Trophoblast cell (in vitro differentiated cells and primary cell): ENCODE measurements at regions not wholly inside any gene's neighbourhood (a gene's known extent, or its start where the extent isn't known, plus 50 kb on each side); places are given as distances from the start of the nearest gene placed in this dataset.

Experiments
- DNase-seq, 2 donors: peaks; one replicate each; pipeline ENCODE4 v3.0.0-alpha.2; 2016
- H2AFZ ChIP-seq: 2 replicates; pipeline ENCODE4 v1.6.1; 2013; ENCODE audit warnings: low read length, moderate library complexity, mild to moderate bottlenecking; ENCODE audit not compliant: insufficient read depth, poor library complexity
- H2AK5ac ChIP-seq: 2 replicates; pipeline ENCODE4 v1.6.1; 2013; ENCODE audit warnings: mild to moderate bottlenecking, low read length
- H2BK120ac ChIP-seq: 2 replicates; pipeline ENCODE4 v1.6.1; 2013; ENCODE audit warnings: low read length, mild to moderate bottlenecking, moderate library complexity; ENCODE audit not compliant: insufficient read depth, poor library complexity
- H2BK12ac ChIP-seq: 2 replicates; pipeline ENCODE4 v1.6.1; 2013; ENCODE audit warnings: mild to moderate bottlenecking, low read length, moderate library complexity
- H2BK5ac ChIP-seq: 2 replicates; pipeline ENCODE4 v1.6.1; 2013; ENCODE audit warnings: low read length, low read depth, moderate library complexity, mild to moderate bottlenecking; ENCODE audit not compliant: poor library complexity
- H3K14ac ChIP-seq: 2 replicates; pipeline ENCODE4 v1.6.1; 2013; ENCODE audit warnings: mild to moderate bottlenecking, low read length
- H3K18ac ChIP-seq: 2 replicates; pipeline ENCODE4 v1.6.1; 2013; ENCODE audit warnings: mild to moderate bottlenecking, low read length
- H3K23ac ChIP-seq: 2 replicates; pipeline ENCODE4 v1.6.1; 2013; ENCODE audit warnings: low read length
- H3K27ac ChIP-seq: 2 replicates; pipeline ENCODE4 v1.5.1; 2013; ENCODE audit warnings: low read depth, mild to moderate bottlenecking, inconsistent platforms, low read length, moderate library complexity
- H3K27me3 ChIP-seq: 2 replicates; pipeline ENCODE4 v1.6.1; 2013; ENCODE audit warnings: inconsistent platforms, mild to moderate bottlenecking, low read length, moderate library complexity; ENCODE audit not compliant: insufficient read depth
- H3K36me3 ChIP-seq, 2 experiments: 1 replicate in 1 of 2; 2 replicates in 1 of 2; pipeline ENCODE4 v1.6.1; 2013; ENCODE audit warnings: low read length in 2 of 2, mild to moderate bottlenecking in 2 of 2, moderate library complexity in 1 of 2; ENCODE audit not compliant: insufficient read depth in 2 of 2, control insufficient read depth in 1 of 2
- H3K4ac ChIP-seq: 2 replicates; pipeline ENCODE4 v1.6.1; 2013; ENCODE audit warnings: low read depth, mild to moderate bottlenecking, low read length, moderate library complexity
- H3K4me1 ChIP-seq, 2 experiments: 1 replicate in 1 of 2; 2 replicates in 1 of 2; pipeline ENCODE4 v1.6.1; 2013; ENCODE audit warnings: low read length in 2 of 2, mild to moderate bottlenecking in 2 of 2, moderate library complexity in 1 of 2; ENCODE audit not compliant: insufficient read depth in 2 of 2, control insufficient read depth in 1 of 2
- H3K4me2 ChIP-seq: 2 replicates; pipeline ENCODE4 v1.6.1; 2013; ENCODE audit warnings: inconsistent platforms, mild to moderate bottlenecking, low read length, moderate library complexity
- H3K4me3 ChIP-seq: 2 replicates; pipeline ENCODE4 v1.5.1; 2013; ENCODE audit warnings: mild to moderate bottlenecking, low read depth, low read length, inconsistent platforms
- H3K79me1 ChIP-seq: one replicate; pipeline ENCODE4 v1.6.1; 2013; ENCODE audit warnings: low read length
- H3K79me2 ChIP-seq: 2 replicates; pipeline ENCODE4 v1.6.1; 2013; ENCODE audit warnings: low read length, mild to moderate bottlenecking; ENCODE audit not compliant: control insufficient read depth, insufficient read depth, poor library complexity
- H3K9ac ChIP-seq: 2 replicates; pipeline ENCODE4 v1.6.1; 2013; ENCODE audit warnings: mild to moderate bottlenecking, low read length
- H3K9me3 ChIP-seq: 2 replicates; pipeline ENCODE4 v1.6.1; 2013; ENCODE audit warnings: low read depth, mild to moderate bottlenecking, control low read depth, inconsistent platforms, low read length; ENCODE audit not compliant: insufficient read depth
- H4K12ac ChIP-seq: 2 replicates; pipeline ENCODE4 v1.6.1; 2013; ENCODE audit warnings: low read depth, mild to moderate bottlenecking, low read length, moderate library complexity
- H4K8ac ChIP-seq: 2 replicates; pipeline ENCODE4 v1.6.1; 2013; ENCODE audit warnings: low read depth, mild to moderate bottlenecking, low read length, moderate library complexity
- H4K91ac ChIP-seq: one replicate; pipeline ENCODE4 v1.6.1; 2013; ENCODE audit warnings: low read depth, mild to moderate bottlenecking, low read length, moderate library complexity
- WGBS: extraction: QIAGEN DNeasy Blood & Tissue Kit; methylation state at CpG from one replicate; pipeline ENCODE4 v1.1.7; 2013; ENCODE audit warnings: missing lambda C conversion rate; ENCODE audit not compliant: insufficient read length, insufficient coverage; ENCODE audit errors: extremely low coverage; 5-methylcytosine and 5-hydroxymethylcytosine counted together

GRCh38 chr2:54374591-54375364 is 81.3 kb upstream of the SPTBN1 start:
- DNase-seq = no peak
- WGBS = no CpG with 5 or more reads among the region's 5 CpGs
- Histone ChIP-seq H4K91ac (no peak overlapping the region), H3K18ac (no peak overlapping the region), H2BK120ac (no peak overlapping the region), H2AFZ (no peak overlapping the region), H3K4me2 (no peak overlapping the region), H3K4me1 (peaks cover 7 to 10% of the 10 kb centered on the region in 2 experiments), H3K4me3 (no peak overlapping the region), H3K9ac (no peak overlapping the region), H3K36me3 (no peaks in the 10 kb centered on the region), H3K27me3 (no peaks in the 10 kb centered on the region), H2AK5ac (no peak overlapping the region), H3K14ac (no peak overlapping the region), H3K23ac (no peak overlapping the region), H3K4ac (no peak overlapping the region), H3K9me3 (no peaks in the 10 kb centered on the region), H3K79me2 (no peaks in the 10 kb centered on the region), H4K12ac (no peak overlapping the region), H4K8ac (no peak overlapping the region), H2BK5ac (no peak overlapping the region), H3K79me1 (no peaks in the 10 kb centered on the region), H3K27ac (no peak overlapping the region), H2BK12ac (no peak overlapping the region)

DNA sequence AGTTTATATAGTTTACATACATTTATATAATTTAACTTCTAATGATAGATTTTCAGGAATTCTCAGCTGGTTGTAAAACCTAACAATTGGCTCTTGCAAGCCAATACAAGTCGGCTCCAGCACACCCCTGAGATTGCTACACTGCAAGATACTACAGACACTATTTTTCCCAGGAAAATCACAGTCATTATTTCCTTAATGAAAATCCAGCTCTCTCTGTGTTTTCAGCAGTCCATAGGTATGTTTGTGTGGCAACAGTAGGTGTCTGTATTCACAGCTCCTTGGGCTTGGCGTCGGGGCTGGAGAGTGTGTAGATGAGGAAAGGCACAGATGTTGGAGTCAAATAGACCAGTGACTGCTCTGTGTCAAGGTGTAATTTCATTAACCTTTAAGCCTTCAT is 78.7 kb upstream of the SPTBN1 start:
- no peak overlapping the region for H3K4me3 ChIP-seq
- no peak overlapping the region for H3K4me2 ChIP-seq
- WGBS = no CpG with 5 or more reads among the region's 3 CpGs
- no peaks in the 10 kb centered on the region for H3K79me1 ChIP-seq
- H3K23ac ChIP-seq = no peak overlapping the region
- no peak overlapping the region for H4K12ac ChIP-seq
- no peak overlapping the region for H3K4ac ChIP-seq
- no peaks in the 10 kb centered on the region for H3K36me3 ChIP-seq
- no peak for DNase-seq
- H3K18ac ChIP-seq = no peak overlapping the region
- H3K27me3 ChIP-seq = no peaks in the 10 kb centered on the region
- no peak overlapping the region for H2BK12ac ChIP-seq
- H3K9ac ChIP-seq = no peak overlapping the region
- no peak overlapping the region for H2BK120ac ChIP-seq
- H2BK5ac ChIP-seq = no peak overlapping the region
- no peak overlapping the region for H2AFZ ChIP-seq
- H3K9me3 ChIP-seq = no peaks in the 10 kb centered on the region
- no peak overlapping the region for H4K8ac ChIP-seq
- no peak overlapping the region for H4K91ac ChIP-seq
- no peak overlapping the region for H3K14ac ChIP-seq
- H3K4me1 ChIP-seq = no peaks in the 10 kb centered on the region
- no peak overlapping the region for H3K27ac ChIP-seq
- no peak overlapping the region for H2AK5ac ChIP-seq
- H3K79me2 ChIP-seq = no peaks in the 10 kb centered on the region

DNA sequence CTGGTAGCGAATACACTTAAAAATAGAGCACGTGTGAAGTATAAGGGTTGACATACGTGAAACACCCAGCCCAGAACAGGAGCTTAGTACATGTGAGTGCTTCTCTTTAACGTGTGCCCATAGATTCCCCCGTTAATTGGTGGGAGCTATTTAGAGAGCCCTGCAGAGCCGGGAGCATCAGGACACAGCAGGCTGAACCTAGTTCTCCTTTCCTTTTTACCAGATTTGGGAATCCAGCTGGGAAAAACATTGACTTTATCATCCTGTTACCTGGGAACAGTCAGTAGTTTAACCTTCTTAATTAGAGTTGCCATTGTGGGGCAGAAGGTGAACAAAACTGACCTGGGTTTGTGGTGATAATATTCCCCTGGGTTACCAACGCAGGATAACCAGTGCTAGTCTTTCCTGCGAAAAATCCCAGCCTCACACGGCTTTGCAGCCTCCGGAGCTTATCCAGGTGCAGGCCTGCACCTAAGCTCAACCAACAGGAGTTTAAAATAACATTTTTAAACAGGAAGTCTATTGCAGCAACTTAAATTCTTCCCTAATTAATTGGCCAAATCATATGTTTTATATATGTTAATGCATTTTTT is 78.1 kb upstream of the SPTBN1 start:
- Histone ChIP-seq H3K36me3 (no peaks in the 10 kb centered on the region), H3K9me3 (no peaks in the 10 kb centered on the region), H2BK12ac (no peak overlapping the region), H3K79me2 (no peaks in the 10 kb centered on the region), H4K91ac (no peak overlapping the region), H3K14ac (no peak overlapping the region), H3K4ac (no peak overlapping the region), H3K27me3 (no peaks in the 10 kb centered on the region), H4K12ac (no peak overlapping the region), H3K9ac (no peak overlapping the region), H4K8ac (no peak overlapping the region), H3K79me1 (no peaks in the 10 kb centered on the region), H3K23ac (no peak overlapping the region), H2BK5ac (no peak overlapping the region), H2AFZ (no peak overlapping the region), H3K4me2 (no peak overlapping the region), H3K4me3 (no peak overlapping the region), H3K4me1 (no peaks in the 10 kb centered on the region), H2AK5ac (no peak overlapping the region), H2BK120ac (no peak overlapping the region), H3K18ac (no peak overlapping the region), H3K27ac (no peak overlapping the region)
- WGBS = no CpG with 5 or more reads among the region's 10 CpGs
- no peak for DNase-seq

- H2AK5ac ChIP-seq = no peak overlapping the region
Observed at GRCh38 chr2:54380670-54381069, 75.5 kb upstream of the SPTBN1 start.

More at GRCh38 chr2:54380670-54381069, 75.5 kb upstream of the SPTBN1 start:
- Histone ChIP-seq H3K18ac (no peak overlapping the region), H2AFZ (no peak overlapping the region), H3K4ac (no peak overlapping the region), H3K4me1 (no peaks in the 10 kb centered on the region), H4K91ac (no peak overlapping the region), H3K4me3 (no peak overlapping the region), H3K14ac (no peak overlapping the region), H3K9ac (no peak overlapping the region), H2BK12ac (no peak overlapping the region), H2BK5ac (no peak overlapping the region), H4K12ac (no peak overlapping the region), H3K9me3 (no peaks in the 10 kb centered on the region), H3K79me2 (no peaks in the 10 kb centered on the region), H3K27me3 (no peaks in the 10 kb centered on the region), H3K23ac (no peak overlapping the region), H2BK120ac (no peak overlapping the region), H3K79me1 (no peaks in the 10 kb centered on the region), H4K8ac (no peak overlapping the region), H3K36me3 (no peaks in the 10 kb centered on the region), H3K27ac (no peak overlapping the region), H3K4me2 (no peak overlapping the region)
- DNase-seq = no peak
- WGBS = no CpG with 5 or more reads among the region's 8 CpGs
